ENCODE measurements at regions not wholly inside any gene's neighbourhood (a gene's known extent, or its start where the extent isn't known, plus 50 kb on each side); places are given as distances from the start of the nearest gene placed in this dataset.

DNA sequence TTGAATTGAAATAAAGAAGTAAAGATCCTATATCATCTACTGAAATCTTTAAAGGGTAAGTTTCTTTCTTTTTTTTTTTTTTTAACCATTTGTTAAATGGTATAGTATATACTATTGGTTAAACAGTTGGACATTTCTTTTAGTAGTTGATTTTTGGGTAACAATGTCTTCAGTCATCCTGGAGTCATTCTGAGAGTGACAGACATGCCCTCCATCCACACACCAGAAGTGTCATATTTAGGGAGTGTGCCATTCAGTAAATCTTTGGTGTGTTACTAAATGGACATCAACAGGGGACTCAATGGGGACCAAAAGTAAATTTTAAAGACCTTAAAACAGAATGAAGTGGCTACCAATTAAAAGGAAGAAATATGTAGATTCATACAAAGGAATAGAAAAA, 50.8 kb upstream of the SLC39A10 start:
- in situ Hi-C loops (cut with HindIII; ENCODE audit: low pct_unique_long_range_greater_than_20kb, low sequenced_read_pairs): no loop called here
- DNase-seq (ENCODE audit: low read depth, low spot score): no peak

GRCh38 chr2:195604706-195605105, 52.3 kb upstream of the SLC39A10 start:
- no peak for DNase-seq (ENCODE audit: low read depth, low spot score)
- in situ Hi-C loops (cut with HindIII; ENCODE audit: low pct_unique_long_range_greater_than_20kb, low sequenced_read_pairs): no loop called here

- in situ Hi-C loops (cut with HindIII; ENCODE audit: low pct_unique_long_range_greater_than_20kb, low sequenced_read_pairs): no loop called here
- DNase-seq (ENCODE audit: low read depth, low spot score): no peak
Measured at GRCh38 chr2:195603998-195604397, 53.0 kb upstream of the SLC39A10 start.

DNA sequence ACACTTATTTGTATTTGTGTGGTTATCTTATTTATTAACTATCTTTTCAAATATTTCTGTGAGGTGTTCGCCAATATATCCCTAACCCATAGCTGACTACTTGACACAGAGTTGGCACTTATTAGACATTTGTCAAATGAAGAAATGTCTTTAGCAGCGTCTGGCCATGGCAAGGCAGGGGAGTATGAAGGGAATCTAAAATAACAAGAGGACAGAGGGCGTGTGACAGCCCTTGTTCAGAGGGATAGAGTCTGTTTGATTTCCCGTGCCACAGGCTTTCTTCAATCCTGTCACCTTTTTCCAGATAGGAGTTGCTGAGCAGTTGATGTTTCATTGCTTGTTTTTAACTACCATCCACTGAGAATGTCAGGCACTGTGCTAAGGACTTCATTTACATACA, 53.6 kb upstream of the SLC39A10 start:
- in situ Hi-C loops (cut with HindIII; ENCODE audit: low pct_unique_long_range_greater_than_20kb, low sequenced_read_pairs): no loop called here
- DNase-seq (ENCODE audit: low read depth, low spot score): no peak

DNA sequence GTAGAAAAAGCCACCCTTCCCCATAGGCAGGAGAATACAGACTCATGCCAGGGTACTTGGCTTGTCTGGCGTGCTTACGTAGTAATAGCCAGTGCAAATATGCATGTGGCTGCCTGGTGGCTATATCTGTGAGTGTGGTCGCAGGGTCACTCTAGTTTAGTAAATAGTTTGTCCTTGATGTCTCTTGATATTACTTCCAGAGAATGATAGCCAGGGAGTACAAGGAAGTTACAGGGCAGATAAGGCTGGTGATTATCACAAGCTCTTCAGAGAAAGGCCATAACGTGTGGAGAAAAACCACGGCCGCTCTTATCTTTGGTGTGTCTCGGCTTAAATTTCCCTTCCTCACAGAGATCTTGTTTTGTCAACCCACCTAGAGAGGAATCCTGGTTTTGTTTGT, 54.3 kb upstream of the SLC39A10 start:
- in situ Hi-C loops (cut with HindIII; ENCODE audit: low pct_unique_long_range_greater_than_20kb, low sequenced_read_pairs): no loop called here
- DNase-seq (ENCODE audit: low read depth, low spot score): no peak

DNA sequence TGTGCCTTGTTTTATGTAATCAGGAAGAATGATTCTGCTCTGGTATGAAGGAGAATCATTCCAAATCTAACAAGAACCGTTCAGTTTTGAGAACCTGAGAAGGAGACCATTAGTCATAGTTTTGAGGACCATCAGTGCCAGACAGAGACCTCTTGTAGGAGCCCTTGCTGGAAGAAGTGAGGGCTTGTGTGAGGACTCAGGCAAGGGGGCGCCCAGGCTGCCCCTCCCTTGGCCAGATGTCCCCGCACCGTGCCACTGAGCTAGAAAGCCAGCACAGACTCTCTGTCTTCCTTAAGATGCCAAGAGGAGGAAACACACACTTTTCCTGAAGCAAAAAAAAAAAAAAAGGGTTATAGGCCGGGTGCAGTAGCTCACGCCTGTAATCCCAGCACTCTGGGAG, 55.7 kb upstream of the SLC39A10 start:
- no peak for DNase-seq (ENCODE audit: low read depth, low spot score)
- in situ Hi-C loops (cut with HindIII; ENCODE audit: low pct_unique_long_range_greater_than_20kb, low sequenced_read_pairs): no loop called here

- no peak for DNase-seq (ENCODE audit: low read depth, low spot score)
- in situ Hi-C loops (cut with HindIII; ENCODE audit: low pct_unique_long_range_greater_than_20kb, low sequenced_read_pairs): no loop called here
Measured at GRCh38 chr2:195600778-195601177, 56.2 kb upstream of the SLC39A10 start.

DNA sequence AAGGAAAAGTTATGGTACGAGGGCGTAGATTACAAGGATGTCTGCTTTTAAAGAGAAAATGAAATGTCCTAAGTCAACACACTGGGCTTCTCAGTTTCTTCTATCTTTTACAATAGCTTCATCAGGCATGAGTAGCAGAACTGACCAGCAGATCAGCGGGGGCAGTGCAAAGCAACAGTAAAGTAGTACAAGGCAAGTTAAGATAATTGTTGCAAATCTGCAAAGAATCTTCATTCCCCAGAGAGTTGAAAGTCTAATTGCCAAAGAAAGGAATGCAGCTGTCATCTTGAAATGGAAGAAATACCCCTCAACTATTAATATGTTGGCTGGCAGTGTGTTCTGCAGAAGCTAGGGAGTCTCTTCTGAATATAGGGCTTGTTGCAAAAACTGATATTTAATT, 60.2 kb upstream of the SLC39A10 start:
- no peak for DNase-seq (ENCODE audit: low read depth, low spot score)
- in situ Hi-C loops (cut with HindIII; ENCODE audit: low pct_unique_long_range_greater_than_20kb, low sequenced_read_pairs): no loop called here

DNA sequence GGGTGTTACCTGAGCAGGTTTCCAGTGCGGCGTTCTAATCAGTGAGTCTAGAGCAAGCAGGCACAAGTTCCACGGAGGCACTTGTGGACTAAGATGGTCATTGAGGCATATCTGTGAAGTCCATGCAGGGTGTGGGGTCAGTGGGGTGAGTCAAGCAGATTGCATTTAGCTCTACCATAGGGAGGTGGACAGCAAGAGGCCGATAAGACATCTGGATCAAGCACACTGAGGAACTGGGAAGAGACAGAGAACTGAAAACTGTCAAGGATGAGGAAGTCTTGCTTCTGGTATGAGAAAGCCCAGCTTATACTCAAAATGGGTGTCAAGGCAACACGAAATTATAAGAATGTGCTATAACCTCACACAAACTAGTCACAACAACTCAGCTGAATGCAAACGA, 61.2 kb upstream of the SLC39A10 start:
- no peak for DNase-seq (ENCODE audit: low read depth, low spot score)
- in situ Hi-C loops (cut with HindIII; ENCODE audit: low pct_unique_long_range_greater_than_20kb, low sequenced_read_pairs): no loop called here

DNA sequence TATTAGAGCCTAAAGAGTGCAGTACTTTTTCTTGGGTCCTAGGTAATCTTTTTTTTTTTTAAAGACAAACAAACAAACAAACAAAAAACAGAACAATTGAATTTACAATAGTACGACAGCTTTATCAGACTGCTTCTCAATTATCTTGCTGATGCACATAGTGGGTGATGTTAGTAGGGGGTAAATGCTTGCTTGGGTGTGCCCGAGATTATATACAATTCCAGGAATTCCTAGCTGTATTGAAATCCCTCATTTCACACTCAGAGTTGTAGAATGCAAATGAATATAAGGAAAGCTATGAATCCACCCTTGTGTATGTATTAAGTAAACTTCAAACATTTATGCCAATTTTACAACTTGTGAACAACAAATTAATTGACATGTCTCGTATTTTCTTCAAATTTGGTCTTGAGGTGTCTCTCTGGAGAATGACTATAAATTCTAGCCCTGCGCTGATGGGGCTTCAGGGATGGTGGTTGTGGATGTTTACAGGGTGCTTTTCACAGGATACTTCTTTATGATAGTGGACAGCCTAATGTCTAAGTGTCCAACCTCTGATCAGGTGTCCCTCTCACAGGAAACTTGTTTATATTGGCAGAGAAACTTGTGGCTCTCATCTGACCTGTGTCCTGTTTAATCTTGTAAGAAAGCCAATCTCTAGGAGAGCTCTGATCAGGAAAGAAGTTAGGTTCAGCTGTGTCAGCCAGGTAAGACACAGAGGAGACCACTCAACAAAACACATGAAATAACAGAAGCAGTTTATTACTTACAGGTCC, 61.9 kb upstream of the SLC39A10 start:
- in situ Hi-C loops (cut with HindIII; ENCODE audit: low pct_unique_long_range_greater_than_20kb, low sequenced_read_pairs): no loop called here
- no peak for DNase-seq (ENCODE audit: low read depth, low spot score)

DNA sequence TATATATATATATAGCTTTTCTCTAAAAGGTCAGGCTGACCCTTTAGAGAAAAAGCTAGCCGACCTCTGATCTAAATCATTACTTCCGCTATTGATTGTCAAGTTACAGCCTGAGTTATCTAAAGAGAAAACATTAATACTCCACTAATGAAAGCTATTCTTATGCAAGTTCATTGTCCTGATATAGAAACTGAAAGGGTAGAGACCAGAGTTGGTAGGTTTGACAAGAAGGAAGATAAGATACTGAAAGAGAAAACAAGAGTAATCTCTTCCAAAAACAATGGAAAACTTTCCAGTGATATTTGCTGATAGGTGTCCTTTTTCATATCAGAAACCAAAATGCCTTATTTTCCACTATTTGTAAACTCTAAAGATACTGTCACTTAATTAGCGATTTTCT, 62.8 kb upstream of the SLC39A10 start:
- DNase-seq (ENCODE audit: low read depth, low spot score): no peak
- in situ Hi-C loops (cut with HindIII; ENCODE audit: low pct_unique_long_range_greater_than_20kb, low sequenced_read_pairs): no loop called here

DNA sequence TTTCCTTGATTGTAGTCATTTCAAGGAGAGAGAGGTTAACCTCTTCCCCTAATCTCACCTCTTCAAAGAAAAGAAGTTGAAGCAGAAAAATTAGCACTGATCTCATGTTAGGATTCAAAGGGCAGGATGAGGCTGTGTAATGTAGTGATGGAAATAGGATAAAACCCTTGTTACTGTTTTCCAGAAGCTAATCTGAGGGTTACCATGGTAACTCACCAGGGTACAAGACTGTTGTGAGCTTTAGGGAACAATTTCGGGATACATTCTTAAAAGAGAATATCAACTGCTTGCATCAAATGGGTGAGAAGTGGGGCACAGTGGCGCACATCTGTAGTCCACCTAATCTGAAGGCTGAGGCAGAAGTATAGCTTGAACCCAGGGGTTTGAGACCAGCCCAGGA, 64.9 kb upstream of the SLC39A10 start:
- in situ Hi-C loops (cut with HindIII; ENCODE audit: low pct_unique_long_range_greater_than_20kb, low sequenced_read_pairs): no loop called here
- no peak for DNase-seq (ENCODE audit: low read depth, low spot score)

DNA sequence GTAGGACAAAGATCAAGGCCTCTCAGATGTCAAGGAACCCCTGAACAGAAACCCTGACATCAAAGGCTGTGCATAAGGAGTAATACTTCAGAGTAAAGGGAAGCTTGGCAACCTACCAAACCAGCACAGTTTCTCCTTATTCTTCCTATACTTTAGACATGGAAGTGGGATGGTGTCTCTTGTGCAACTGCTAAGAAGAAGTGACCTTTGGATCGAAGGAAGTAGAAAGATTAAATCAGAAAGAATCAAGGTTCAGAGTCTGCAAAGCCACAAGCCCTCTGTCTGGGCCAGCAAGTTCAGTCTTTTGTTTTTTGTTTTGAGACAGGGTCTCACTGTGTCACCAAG, 66.2 kb upstream of the SLC39A10 start:
- DNase-seq (ENCODE audit: low read depth, low spot score): no peak
- in situ Hi-C loops (cut with HindIII; ENCODE audit: low pct_unique_long_range_greater_than_20kb, low sequenced_read_pairs): no loop called here

DNA sequence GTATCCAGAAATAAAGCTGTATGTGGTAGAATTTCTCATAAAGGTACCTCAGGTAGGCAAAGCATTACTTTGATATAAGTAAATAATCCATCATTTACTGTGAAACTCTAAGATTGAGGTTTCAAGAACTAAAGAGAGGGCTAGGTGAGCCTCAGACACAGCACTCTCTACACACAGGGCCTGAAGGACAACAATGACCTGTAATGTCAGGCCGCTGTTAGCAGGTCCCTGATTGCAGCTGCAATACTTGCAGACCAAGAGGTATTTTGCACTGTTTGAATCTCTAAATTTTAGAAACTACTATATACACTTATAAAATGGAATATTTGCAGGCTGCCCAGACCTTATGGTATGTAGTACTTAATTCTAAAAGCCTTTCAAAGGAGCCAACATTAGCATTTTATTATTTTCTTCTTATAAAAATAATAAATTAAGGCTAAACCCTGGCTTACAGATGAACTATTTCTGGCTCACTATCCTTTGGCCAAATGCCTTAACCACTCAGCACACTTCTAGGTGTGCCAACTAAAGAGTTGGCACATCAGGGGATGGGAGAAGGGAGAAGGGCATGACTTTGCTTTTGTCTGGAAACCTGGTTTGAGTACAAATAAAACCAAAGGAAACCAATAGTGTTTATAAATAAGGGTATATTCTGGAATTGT, 66.7 kb upstream of the SLC39A10 start:
- in situ Hi-C loops (cut with HindIII; ENCODE audit: low pct_unique_long_range_greater_than_20kb, low sequenced_read_pairs): no loop called here
- no peak for DNase-seq (ENCODE audit: low read depth, low spot score)

DNA sequence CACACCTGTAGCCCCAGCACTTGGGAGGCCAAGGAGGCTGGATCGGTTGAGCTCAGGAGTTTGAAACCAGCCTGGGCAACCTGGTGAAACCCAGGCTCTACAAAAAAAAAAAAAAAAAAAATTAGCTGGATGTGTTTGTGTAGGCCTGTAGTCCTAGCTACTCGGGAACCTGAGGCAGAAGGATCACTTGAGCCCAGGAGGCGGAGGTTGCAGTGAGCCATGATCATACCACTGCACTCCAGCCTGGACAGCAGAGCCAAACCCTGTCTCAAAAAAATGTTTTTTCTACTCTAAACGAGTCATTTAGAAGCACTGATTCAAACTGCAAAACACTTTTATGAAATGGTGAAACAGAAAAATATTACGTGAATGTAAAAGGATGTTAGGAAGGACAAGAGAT, 69.1 kb upstream of the SLC39A10 start:
- in situ Hi-C loops (cut with HindIII; ENCODE audit: low pct_unique_long_range_greater_than_20kb, low sequenced_read_pairs): no loop called here
- DNase-seq (ENCODE audit: low read depth, low spot score): no peak

GRCh38 chr2:195586062-195586714, 70.8 kb upstream of the SLC39A10 start:
- no peak for DNase-seq (ENCODE audit: low read depth, low spot score)
- in situ Hi-C loops (cut with HindIII; ENCODE audit: low pct_unique_long_range_greater_than_20kb, low sequenced_read_pairs): no loop called here

DNA sequence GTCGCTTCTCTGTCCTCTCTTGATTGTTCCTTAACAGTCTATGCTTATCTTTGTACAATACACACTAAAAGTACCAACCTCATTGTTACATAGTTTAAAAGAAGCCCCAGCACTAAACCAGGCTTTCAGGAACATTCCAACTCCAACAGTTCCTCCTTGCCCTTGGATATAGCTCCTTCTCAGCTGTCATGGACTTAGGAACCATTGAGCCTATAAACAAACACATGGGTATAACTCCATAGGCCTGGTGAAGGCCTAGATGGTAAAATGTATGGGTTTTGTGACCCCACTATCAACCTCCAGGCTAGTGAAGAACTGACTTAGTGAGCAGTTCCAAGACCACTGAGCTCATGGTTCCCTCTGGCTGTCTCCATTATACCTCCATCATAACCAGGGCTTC, 74.8 kb upstream of the SLC39A10 start:
- DNase-seq (ENCODE audit: low read depth, low spot score): no peak
- in situ Hi-C loops (cut with HindIII; ENCODE audit: low pct_unique_long_range_greater_than_20kb, low sequenced_read_pairs): no loop called here

DNA sequence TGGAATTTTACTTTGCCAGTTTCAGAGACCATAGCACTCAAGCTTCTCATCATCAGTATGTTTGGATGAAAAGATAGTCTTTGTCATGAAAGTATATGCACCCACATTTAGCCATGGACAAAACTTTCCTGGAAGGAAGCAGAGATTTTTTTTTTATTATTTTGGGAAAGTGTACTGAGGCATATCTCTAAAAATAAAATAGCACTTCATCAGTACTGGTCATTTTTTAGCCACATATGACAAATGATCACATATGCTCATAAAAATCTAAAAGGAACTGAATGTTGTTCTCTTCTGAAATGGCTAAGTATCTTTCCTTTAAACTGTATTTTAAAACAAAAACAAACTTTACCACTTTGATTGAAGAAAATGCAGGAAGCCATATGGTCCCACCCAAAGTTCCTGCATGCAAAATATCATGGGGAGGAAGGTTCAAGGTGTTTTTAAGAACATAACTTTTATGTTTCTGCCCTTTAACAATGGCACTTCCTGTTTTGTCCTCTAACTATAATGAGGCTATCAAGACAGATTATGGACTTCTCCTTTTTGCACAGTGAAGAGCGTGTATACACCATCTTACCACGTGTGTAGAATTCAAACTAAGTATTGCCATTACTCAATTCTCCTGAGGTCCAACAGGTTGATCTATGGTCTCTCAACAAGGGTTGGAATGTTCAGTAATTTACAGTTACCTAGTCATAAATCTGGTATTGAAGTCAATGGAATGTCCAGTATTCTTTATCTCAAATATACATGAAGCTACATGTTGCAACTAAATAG, 77.1 kb upstream of the SLC39A10 start:
- no peak for DNase-seq (ENCODE audit: low read depth, low spot score)
- in situ Hi-C loops (cut with HindIII; ENCODE audit: low pct_unique_long_range_greater_than_20kb, low sequenced_read_pairs): no loop called here
